Stimulated activated naive B cell treated with anti-CD40 and anti-IgM and Interleukin-4, amounts not matched to agents 10 μg/mL and 1 μg/mL and 100 μg/mL, for 72 hours (primary cell): ENCODE measurements at regions not wholly inside any gene's neighbourhood (a gene's known extent, or its start where the extent isn't known, plus 50 kb on each side); places are given as distances from the start of the nearest gene placed in this dataset.

Source experiments
- ATAC-seq, 2 donors: fragments of 150-1000 bp; cut with Tn5 transposase; replicated peaks; 2 replicates each; pipeline ENCODE4 v1.10.0; 2021; ENCODE audit warnings: moderate library complexity in 1 of 2
- DNase-seq: peaks from one replicate; pipeline ENCODE4 v3.0.0; 2021
- H3K27ac Mint-ChIP-seq: one replicate; pipeline ENCODE4 v1.8.0; 2022; ENCODE audit warnings: mild to moderate bottlenecking, mixed read lengths
- H3K27me3 Mint-ChIP-seq, 2 donors: one replicate each; pipeline ENCODE4 v1.8.0; 2022; ENCODE audit warnings: mixed read lengths in 2 of 2
- H3K36me3 Mint-ChIP-seq, 2 donors: one replicate each; pipeline ENCODE4 v1.8.0; 2022; ENCODE audit warnings: mixed read lengths in 2 of 2, mild to moderate bottlenecking in 1 of 2
- H3K4me1 Mint-ChIP-seq, 2 donors: one replicate each; pipeline ENCODE4 v1.8.0; 2022; ENCODE audit warnings: mixed read lengths in 2 of 2, mild to moderate bottlenecking in 1 of 2
- H3K4me3 Mint-ChIP-seq, 2 donors: one replicate each; pipeline ENCODE4 v1.8.0; 2022; ENCODE audit warnings: mild to moderate bottlenecking in 2 of 2, mixed read lengths in 2 of 2, moderate library complexity in 1 of 2
- H3K9me3 Mint-ChIP-seq, 2 donors: one replicate each; pipeline ENCODE4 v1.8.0; 2022; ENCODE audit warnings: mixed read lengths in 2 of 2, mild to moderate bottlenecking in 1 of 2

DNA sequence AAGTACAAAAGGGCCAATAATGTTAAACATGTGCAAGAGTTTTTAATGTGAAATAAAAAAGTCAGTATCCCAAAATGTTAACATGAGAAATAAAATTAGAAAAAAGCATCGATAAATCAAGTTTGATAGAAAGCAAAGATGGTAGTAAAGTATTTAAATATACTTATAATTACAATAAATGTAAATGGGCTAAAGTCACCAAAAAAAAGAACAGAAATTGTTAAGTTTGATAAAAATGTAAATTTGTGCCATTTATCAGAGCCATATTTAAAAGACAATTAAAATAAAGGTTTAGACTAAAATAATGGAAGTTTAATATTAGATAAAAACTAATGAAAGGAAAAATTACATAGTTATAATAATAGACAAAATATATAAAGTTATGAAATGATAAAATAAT lies 500.5 kb downstream of the TMEM232 start:
- no peak overlapping the region for H3K27ac Mint-ChIP-seq
- H3K4me1 Mint-ChIP-seq: no peaks in the 10 kb centered on the region
- H3K36me3 Mint-ChIP-seq: no peaks in the 10 kb centered on the region
- no peak overlapping the region for H3K4me3 Mint-ChIP-seq
- no peak for ATAC-seq
- peaks cover 27 to 29% of the 10 kb centered on the region in 2 donors for H3K9me3 Mint-ChIP-seq
- no peaks in the 10 kb centered on the region for H3K27me3 Mint-ChIP-seq
- DNase-seq: no peak

DNA sequence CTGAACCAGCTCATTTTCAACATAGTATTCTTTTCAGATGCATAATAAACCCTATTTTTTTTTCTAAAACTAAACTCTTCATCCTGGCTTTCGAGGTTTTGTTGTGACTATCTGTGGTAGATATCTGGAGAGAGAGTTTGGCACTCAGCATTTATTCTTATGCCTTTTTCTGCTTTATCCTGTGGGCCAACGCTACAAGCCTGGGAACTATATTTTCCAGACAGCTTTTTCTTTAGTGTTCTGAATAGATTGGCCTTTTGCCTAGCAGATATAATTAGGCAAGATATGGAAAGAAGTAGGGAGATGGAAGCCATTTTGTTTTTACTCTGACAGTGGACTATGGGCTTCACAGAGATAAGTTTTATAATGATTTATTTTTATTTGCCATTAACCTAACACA lies 486.7 kb downstream of the TMEM232 start:
- ATAC-seq: no peak

DNA sequence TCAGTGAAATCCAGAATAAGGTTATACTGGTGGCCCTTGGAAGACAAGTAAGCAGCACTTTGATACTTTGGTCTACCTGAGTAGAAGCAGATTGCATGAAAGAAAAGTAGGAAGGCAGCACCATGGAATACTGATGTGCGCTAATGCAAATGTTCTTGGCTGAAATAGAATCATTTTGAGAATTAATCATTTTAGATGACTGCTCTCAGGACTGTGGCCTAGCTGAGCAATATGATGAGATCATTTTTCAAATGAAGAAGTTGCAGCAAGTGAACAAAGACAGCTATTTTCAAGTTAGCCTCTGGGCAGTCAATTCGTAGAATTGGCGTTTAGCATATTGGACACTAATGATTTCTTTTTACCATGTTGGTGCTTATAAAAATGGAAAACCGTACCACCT lies 483.5 kb downstream of the TMEM232 start:
- H3K9me3 Mint-ChIP-seq: peaks cover 0 to 3% of the 10 kb centered on the region in 2 donors
- H3K27me3 Mint-ChIP-seq: no peaks in the 10 kb centered on the region
- DNase-seq (no peak), ATAC-seq (no peak)
- no peaks in the 10 kb centered on the region for H3K4me1 Mint-ChIP-seq
- H3K27ac Mint-ChIP-seq: no peak overlapping the region
- no peak overlapping the region for H3K4me3 Mint-ChIP-seq
- H3K36me3 Mint-ChIP-seq: no peaks in the 10 kb centered on the region

More for the DNA sequence above, 486.7 kb downstream of the TMEM232 start:
- no peaks in the 10 kb centered on the region for H3K27me3 Mint-ChIP-seq
- H3K4me1 Mint-ChIP-seq: no peaks in the 10 kb centered on the region
- H3K27ac Mint-ChIP-seq: no peak overlapping the region
- peaks cover 3 to 5% of the 10 kb centered on the region in 2 donors for H3K9me3 Mint-ChIP-seq
- H3K4me3 Mint-ChIP-seq: no peak overlapping the region
- no peaks in the 10 kb centered on the region for H3K36me3 Mint-ChIP-seq
- no peak for DNase-seq

DNA sequence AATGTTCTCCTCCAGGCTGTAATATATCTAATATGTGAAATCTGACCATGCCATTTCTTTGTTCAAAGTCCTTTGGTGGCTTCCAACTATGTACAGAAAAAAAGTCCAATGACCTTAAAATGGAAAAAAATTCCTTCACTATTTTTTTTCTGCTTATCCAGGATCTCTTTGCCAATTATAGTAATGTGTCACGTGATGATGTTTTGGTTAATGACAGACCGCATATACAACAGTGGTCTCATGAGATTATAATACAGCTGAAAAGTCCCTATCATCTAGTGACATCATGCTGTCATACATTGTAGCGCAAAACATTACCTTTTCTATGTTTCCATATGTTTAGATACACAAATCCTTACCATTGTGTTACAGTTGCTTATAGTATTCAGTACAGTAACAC lies 477.6 kb downstream of the TMEM232 start:
- Mint-ChIP-seq H3K36me3 (no peaks in the 10 kb centered on the region), H3K9me3 (no peaks in the 10 kb centered on the region), H3K27me3 (no peaks in the 10 kb centered on the region), H3K27ac (no peak overlapping the region), H3K4me3 (no peak overlapping the region), H3K4me1 (no peaks in the 10 kb centered on the region)
- DNase-seq (no peak), ATAC-seq (no peak)

DNA sequence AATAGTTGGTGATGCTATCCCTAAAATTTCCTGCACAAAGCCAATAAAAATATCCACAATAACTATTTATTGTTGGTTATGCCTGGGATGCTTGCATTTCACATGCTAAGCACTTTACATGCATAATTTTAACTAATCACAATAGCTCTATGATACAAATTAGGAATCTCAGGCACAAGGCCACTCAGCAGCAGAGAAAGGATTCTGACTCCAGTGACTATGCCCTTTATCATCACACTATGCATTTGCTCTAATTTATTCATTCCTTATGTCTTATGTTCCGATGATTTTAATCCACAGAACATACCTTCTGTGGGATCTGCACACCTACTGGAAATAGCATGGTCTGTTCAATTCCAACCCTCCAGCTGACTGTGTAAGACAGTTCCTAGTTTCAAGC lies 476.1 kb downstream of the TMEM232 start:
- Mint-ChIP-seq H3K4me3 (no peak overlapping the region), H3K4me1 (no peaks in the 10 kb centered on the region), H3K9me3 (no peaks in the 10 kb centered on the region), H3K36me3 (no peaks in the 10 kb centered on the region), H3K27me3 (no peaks in the 10 kb centered on the region), H3K27ac (no peak overlapping the region)
- DNase-seq (no peak), ATAC-seq (no peak)

DNA sequence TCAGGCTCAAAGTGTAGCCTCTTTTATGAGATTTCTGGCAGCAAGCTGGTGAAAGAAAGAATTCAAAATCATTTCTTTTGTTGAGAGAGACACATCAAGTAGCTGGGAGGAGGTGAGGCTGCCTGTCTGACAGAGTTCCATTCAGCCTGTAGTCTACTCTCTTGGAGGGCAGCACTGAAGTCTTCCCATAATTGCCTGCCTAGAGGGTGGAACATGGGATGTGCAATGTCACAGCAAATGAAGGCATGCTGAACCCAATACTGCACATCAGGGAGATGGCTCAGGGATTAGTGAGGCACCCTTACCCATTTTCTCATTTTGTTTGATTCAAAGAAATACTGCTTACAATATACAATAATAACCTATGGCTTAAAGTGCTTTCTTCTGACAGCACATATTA lies 475.7 kb downstream of the TMEM232 start:
- ATAC-seq (no peak), DNase-seq (no peak)
- Mint-ChIP-seq H3K27me3 (no peaks in the 10 kb centered on the region), H3K4me3 (no peak overlapping the region), H3K4me1 (no peaks in the 10 kb centered on the region), H3K27ac (no peak overlapping the region), H3K36me3 (no peaks in the 10 kb centered on the region), H3K9me3 (no peaks in the 10 kb centered on the region)

DNA sequence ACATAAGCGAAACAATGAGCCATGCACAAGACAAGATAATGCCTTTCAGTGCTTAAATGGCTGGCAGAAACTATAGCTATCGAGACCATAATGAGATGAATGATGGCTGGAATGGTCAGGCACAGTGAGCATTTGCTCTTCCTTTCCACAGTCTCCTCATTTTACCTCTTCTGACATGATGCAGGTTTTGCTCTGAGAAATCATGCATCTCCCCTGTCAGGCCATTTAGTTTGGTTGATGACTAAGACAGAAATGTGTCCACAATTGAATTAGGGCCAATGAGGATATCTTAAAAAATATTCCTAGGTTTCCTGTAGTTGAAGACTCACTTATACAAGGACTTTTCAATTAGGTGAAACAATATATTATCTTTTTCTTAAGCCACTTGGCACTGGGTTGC lies 475.1 kb downstream of the TMEM232 start:
- H3K4me3 Mint-ChIP-seq: no peak overlapping the region
- H3K9me3 Mint-ChIP-seq: no peaks in the 10 kb centered on the region

DNA sequence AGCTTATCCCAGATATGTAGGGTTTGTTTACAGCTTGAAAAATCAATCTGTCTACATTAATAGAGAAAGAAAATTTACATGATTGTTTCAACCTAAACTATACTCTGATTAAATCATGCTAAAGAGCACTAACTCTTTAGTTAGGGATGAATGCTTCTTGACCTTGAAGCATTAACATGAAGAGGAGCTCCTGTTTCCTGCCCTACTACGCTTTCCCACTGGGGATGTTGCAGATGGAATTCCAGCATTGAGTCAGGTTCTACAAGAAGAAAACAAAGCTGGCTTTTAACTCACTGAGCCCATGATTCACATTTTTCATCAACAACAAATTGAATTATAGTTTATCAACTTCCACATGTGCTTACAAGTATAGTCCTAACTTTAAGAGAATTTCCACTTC lies 471.3 kb downstream of the TMEM232 start:
- ATAC-seq: no peak

More for the DNA sequence above, 475.1 kb downstream of the TMEM232 start:
- ATAC-seq (no peak), DNase-seq (no peak)
- no peak overlapping the region for H3K27ac Mint-ChIP-seq
- no peaks in the 10 kb centered on the region for H3K27me3 Mint-ChIP-seq
- no peaks in the 10 kb centered on the region for H3K36me3 Mint-ChIP-seq
- no peaks in the 10 kb centered on the region for H3K4me1 Mint-ChIP-seq

DNA sequence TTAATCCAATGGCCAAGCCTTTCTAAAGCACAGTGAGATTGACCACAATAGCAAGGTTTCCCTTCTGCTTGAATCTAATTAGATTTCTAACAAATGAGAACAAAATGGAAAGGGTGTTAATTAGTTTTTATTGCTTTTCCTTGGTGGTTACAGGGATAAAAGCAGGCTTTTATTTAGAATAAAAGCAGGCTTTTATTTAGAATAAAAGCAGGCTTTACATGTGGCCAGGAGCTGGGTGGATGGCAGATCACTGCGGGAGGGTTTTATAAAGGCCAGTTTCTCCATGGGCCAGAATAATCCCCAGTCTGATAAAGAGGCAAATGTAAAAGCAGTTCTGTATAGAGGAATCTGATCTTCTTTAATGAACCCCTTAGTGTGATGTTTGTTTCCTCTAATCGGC lies 470.2 kb downstream of the TMEM232 start:
- H3K9me3 Mint-ChIP-seq: no peaks in the 10 kb centered on the region
- ATAC-seq: no peak

More for the DNA sequence above, 471.3 kb downstream of the TMEM232 start:
- Mint-ChIP-seq H3K36me3 (no peaks in the 10 kb centered on the region), H3K27me3 (no peaks in the 10 kb centered on the region), H3K4me3 (no peak overlapping the region), H3K27ac (no peak overlapping the region), H3K4me1 (no peaks in the 10 kb centered on the region), H3K9me3 (no peaks in the 10 kb centered on the region)
- DNase-seq: no peak

DNA sequence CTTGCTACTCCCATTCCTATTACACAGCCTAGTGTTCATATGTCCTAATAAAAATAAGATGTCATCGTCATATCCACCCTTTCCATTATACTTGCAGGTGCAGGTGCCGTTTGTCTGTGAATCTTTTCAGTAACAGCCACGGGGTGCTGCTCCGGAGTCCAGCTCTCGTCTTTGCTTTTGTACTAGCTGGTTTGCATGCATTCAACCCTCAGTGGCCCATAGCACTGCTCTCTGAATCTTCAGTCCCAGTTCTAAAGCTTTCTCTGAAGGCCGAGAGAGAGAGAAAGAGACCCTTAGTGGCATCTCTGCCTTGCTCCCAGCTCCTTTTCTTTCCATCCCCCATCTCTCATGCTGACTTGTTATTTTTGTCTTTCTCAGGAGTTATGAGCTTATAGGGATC lies 468.5 kb downstream of the TMEM232 start:
- no peak for ATAC-seq
- Mint-ChIP-seq H3K27me3 (no peaks in the 10 kb centered on the region), H3K4me3 (no peak overlapping the region), H3K9me3 (no peaks in the 10 kb centered on the region), H3K36me3 (no peaks in the 10 kb centered on the region), H3K4me1 (no peaks in the 10 kb centered on the region), H3K27ac (no peak overlapping the region)
- DNase-seq: no peak

More for the DNA sequence above, 470.2 kb downstream of the TMEM232 start:
- Mint-ChIP-seq H3K27me3 (no peaks in the 10 kb centered on the region), H3K27ac (no peak overlapping the region), H3K4me1 (no peaks in the 10 kb centered on the region), H3K36me3 (no peaks in the 10 kb centered on the region), H3K4me3 (no peak overlapping the region)
- DNase-seq: no peak

DNA sequence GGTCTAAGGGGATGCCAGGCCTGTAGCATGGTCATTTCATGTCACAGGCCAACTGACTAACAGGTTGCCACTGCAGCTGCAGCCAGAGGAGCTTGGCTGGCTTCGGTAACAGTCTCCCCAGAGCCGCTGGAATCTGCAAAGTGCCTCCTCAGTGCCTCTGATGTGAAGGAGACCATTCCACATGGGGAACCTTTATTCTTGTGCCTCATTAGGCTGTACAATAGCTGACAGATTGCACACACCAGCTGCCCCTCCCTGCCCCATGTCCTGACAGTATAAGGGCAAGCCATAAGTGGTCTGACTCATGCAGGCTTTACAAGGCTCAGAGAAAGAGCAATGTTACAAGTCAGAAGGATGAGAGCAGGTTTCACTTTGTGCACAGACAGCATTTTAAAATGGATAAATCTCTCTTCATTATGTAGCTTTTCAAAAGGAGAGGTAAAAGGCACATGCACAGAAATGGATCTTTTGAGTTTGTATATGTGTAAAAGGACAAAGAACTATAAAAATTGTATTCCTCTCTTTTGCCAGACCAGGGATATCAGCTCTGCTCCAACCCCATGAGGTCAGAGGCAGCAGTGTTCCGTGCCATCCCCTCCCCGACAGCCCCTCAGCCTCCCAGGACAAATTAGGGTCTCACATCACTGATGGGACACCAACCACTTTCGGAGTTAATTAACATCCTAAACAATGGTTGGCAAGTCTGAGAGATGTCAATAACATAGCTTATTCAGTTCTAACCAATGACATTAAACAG lies 467.8 kb downstream of the TMEM232 start:
- Mint-ChIP-seq H3K36me3 (no peaks in the 10 kb centered on the region), H3K4me3 (no peak overlapping the region), H3K9me3 (no peaks in the 10 kb centered on the region), H3K27ac (no peak overlapping the region), H3K27me3 (no peaks in the 10 kb centered on the region), H3K4me1 (no peaks in the 10 kb centered on the region)
- DNase-seq (no peak), ATAC-seq (no peak)

DNA sequence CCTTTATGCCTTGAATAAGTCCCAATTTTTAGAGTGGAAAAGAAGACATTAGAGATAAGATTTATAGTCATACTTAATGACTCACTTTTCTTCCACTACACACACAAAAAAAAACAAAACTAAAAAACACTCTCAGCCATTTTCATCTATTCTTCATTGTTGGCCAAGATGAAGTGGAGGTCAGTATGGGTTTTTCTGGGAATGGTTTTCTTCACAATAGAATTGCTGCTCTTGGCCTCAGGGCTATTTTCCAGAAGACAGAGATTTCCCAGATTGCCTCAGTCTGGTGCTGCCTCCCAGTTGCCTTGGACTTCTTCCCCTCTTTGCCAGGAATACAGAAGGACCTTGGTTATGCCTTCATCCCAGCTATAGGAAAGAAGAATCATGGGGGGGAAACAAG lies 463.7 kb downstream of the TMEM232 start:
- Mint-ChIP-seq H3K27me3 (no peaks in the 10 kb centered on the region), H3K27ac (no peak overlapping the region), H3K9me3 (no peaks in the 10 kb centered on the region), H3K4me3 (no peak overlapping the region), H3K4me1 (no peaks in the 10 kb centered on the region), H3K36me3 (no peaks in the 10 kb centered on the region)
- DNase-seq (no peak), ATAC-seq (no peak)

DNA sequence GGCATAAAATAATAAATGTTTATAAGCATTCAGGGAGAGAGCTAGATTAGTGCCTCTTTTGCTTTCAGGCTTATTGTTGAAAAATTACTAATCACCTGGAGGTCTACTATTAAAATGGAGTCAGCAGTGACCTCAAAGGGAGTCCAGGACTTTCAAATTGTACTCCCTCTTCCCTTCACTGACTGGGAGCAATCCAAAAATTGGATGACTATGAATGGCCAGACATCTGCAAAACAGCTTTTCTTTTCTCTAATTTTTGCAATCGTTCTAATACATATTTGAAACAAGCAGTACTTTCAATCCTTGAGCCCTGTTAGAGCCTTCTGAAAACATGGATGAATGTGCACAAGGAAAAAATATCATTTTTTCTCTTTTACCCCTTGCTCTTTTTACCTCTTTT lies 461.8 kb downstream of the TMEM232 start:
- no peak overlapping the region for H3K4me3 Mint-ChIP-seq
- no peaks in the 10 kb centered on the region for H3K9me3 Mint-ChIP-seq

DNA sequence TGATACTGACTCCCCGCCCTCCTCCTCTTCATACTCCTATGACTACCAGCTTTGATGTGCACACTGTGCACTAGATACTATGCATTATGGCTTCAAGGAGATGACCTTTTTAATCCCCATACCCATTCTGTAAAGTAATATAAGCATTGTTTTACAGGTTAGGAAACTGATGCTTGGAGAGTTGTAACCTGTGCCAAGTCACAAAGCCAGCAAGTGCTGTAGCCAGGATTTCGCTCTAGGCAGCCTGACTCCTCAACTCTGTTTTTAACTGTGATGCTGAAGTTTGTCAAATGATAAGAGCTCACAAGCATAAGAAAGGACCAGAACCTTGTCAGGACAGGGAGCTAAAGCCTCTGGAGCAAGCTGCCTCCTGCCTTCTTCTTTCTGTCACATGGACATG lies 461.3 kb downstream of the TMEM232 start:
- H3K4me1 Mint-ChIP-seq: no peaks in the 10 kb centered on the region
- H3K36me3 Mint-ChIP-seq: no peaks in the 10 kb centered on the region
- H3K4me3 Mint-ChIP-seq: no peak overlapping the region
- no peak overlapping the region for H3K27ac Mint-ChIP-seq
- no peaks in the 10 kb centered on the region for H3K27me3 Mint-ChIP-seq
- no peak for DNase-seq
- ATAC-seq: no peak
- H3K9me3 Mint-ChIP-seq: no peaks in the 10 kb centered on the region

More for the DNA sequence above, 461.8 kb downstream of the TMEM232 start:
- Mint-ChIP-seq H3K4me1 (no peaks in the 10 kb centered on the region), H3K27me3 (no peaks in the 10 kb centered on the region), H3K36me3 (no peaks in the 10 kb centered on the region), H3K27ac (no peak overlapping the region)
- ATAC-seq: no peak
- no peak for DNase-seq

DNA sequence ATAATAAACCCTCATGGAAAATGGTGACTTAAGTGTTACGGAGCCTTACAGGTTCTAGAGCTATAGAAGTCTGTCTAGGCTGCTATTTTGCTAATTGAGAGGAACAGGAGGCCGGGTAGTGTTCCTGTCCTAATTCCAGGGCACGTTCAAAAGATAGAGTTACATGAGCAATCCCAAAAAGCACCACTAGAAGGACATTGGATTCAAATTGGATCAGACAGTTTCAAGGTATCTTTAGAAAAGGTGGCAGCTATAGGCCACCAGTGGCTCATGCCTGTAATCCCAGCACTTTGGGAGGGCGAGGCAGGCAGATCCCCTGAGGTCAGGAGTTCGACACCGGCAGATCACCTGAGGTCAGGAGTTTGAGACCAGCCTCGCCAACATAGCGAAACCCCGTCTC lies 458.8 kb downstream of the TMEM232 start:
- Mint-ChIP-seq H3K27me3 (no peaks in the 10 kb centered on the region), H3K36me3 (no peaks in the 10 kb centered on the region), H3K27ac (no peak overlapping the region), H3K9me3 (no peaks in the 10 kb centered on the region), H3K4me3 (no peak overlapping the region), H3K4me1 (no peaks in the 10 kb centered on the region)
- DNase-seq (no peak), ATAC-seq (no peak)

DNA sequence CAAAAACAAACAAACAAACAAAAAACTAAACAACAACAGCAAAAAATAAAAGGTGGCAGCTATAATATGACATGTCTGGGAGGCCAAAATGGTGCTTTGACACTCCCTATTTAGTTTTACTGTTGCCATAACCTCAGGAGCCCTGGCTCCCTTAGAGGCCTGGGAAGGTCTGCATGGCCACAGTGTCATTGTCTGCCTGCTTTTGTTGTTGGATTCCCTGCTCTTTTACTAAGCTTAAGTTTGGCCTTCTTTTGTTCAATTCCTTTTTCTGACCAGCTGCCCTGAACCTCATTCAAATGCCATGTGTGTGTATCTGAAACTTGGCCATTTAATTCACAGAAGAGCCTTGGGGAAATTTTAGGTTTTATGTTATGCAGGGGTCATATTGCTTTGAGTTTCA lies 458.2 kb downstream of the TMEM232 start:
- Mint-ChIP-seq H3K4me3 (no peak overlapping the region), H3K36me3 (no peaks in the 10 kb centered on the region), H3K4me1 (no peaks in the 10 kb centered on the region), H3K27me3 (no peaks in the 10 kb centered on the region), H3K27ac (no peak overlapping the region), H3K9me3 (peaks cover 0 to under 1% of the 10 kb centered on the region in 2 donors)
- ATAC-seq (no peak), DNase-seq (no peak)
